NCI-H524 (cell line): ENCODE measurements at regions not wholly inside any gene's neighbourhood (a gene's known extent, or its start where the extent isn't known, plus 50 kb on each side); places are given as distances from the start of the nearest gene placed in this dataset.
"Not testable (repeated sequence)": the region's sequence is repeated elsewhere in the genome, so short reads cannot be mapped to it uniquely, and the experiment has no call there.

Source experiments
- DNase-seq, 2 experiments: peaks; one replicate each; lab custom pipeline; 2025; lab: John Stamatoyannopoulos, UW

- DNase-seq: no peak
Observed at GRCh38 chr2:15751477-15751876, 159.8 kb downstream of the DDX1 start.

- DNase-seq: no peak
Observed at GRCh38 chr2:15752552-15753232, 161.0 kb downstream of the DDX1 start.

DNA sequence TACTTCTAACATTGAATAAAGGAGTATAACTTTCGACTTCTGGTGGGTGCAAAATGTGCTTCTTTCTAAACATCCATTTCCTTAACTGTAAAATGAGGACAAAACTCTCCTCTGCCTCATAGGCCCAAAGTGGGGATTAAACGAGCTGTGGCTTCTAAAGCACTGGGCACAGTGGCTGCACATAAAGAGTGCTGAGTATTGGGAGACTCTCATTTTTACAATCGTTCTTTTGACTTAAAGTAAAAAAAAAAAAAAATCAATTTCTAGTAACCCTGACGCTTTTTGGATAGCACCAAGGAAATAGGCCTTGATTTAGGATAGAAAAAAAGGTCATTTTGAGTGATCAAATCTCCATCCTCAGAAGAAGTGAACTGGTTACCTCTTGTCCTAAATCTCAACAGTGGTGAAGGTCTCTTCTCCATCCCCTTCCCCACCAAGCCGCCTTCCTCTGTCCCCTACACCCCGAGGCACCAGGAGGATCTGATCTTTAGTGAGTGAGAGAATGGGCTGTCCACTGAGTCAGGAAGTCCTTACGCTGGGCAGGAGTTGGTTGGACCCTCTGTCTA lies 161.6 kb downstream of the DDX1 start:
- no peak for DNase-seq

GRCh38 chr2:15753811-15754702 lies 162.4 kb downstream of the DDX1 start:
- no peak for DNase-seq

DNA sequence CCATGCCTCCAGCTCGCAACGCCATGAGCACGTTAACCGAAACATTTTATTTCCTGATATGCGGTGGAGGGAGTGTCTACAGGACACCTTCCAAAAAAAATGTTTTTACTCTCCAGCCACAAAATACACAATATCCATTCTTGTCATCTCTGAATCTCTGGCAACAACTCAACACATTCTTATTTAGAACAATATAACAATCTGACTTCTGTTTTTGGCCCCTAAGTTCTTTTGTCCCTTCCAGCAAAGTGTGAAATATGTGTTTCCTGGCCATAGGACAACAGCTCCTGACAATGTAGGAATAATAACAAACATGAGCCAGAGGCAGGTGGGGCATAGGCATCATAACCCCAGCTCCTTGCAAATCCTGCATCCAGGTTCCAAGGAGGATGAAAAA lies 163.0 kb downstream of the DDX1 start:
- DNase-seq: no peak

GRCh38 chr2:15755528-15755927 lies 163.9 kb downstream of the DDX1 start:
- DNase-seq: no peak

DNA sequence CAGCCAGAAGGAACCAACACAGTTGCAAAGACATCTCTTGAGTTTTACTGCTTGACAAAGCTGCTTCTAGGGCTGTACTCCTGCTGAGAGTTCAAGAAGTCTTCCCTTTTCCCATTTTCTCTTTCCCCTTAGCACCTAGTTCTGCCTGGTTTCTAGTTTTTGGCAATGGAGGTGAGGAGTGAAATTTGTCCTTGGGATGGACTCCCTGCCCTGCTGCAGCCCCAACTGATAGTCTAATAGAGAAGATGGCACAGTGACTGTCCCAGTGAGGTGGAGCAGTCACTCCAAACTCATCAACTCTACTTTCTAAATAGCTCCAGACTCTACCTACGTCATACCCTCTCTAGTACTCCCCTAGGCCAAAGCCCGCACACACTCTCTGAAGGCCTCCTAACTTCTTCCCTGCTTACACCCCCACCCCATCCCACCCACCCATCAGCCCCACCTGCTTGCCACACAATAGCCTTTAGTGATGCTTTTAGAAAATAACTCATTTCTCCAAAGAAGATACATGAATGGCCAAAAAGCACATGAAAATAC lies 164.4 kb downstream of the DDX1 start:
- no peak for DNase-seq

- no peak for DNase-seq
Observed at GRCh38 chr2:15756882-15757819, 165.5 kb downstream of the DDX1 start.

DNA sequence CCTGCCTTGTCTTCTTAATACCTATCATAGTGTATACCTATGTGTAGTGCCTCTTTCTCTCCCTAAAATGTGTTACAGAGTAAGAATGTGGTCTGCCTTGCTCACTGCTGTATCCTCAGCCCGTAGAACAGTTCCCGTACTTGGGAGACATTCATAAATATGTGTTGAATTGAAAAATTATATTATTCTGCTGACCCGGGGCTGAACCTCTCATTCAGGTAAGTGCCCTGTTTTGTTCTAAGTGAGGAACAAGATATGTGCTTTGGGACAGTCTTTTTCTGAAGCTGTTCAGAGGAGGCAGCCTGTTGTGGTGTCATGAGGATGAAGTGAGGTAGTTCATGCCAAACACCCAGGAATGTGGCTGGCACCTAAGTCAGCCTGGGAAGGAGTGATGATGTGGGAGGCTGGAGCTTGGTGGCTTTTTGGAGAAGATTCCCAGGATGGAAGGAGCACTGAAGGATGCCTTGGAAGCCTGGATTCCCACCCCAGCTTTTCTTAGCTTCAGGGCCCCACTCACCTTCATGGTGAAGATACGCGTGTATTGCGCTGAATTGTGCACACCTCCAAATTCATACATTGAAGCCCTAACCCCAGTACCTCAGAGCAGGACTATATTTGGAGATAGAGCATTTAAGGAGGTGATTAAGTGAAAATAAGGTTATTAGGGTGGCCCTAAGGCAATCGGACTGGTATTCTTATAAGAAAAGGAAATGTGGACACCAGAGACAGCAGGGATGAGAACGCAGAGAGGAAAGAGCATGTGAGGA lies 166.3 kb downstream of the DDX1 start:
- DNase-seq: no peak

GRCh38 chr2:15758848-15759247 lies 167.2 kb downstream of the DDX1 start:
- no peak for DNase-seq

DNA sequence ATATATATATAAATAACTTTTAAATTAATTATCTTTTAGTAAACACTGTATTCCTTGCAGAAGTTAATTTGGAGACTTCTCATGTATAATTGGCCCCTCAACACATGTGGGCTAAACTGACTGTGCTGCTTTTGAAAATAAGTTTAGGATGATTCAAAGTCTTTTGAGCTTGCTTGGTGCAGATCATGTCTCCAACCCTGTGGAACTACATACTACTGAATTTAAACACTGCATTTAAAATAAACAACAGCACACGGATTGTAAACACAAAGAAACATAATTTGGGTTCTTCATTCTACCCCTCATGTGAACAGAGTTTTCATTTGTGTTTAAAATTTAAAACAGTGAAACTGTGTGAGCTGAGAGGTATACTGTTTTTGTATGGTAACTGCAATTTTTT lies 167.7 kb downstream of the DDX1 start:
- DNase-seq: no peak

GRCh38 chr2:15759791-15760190 lies 168.1 kb downstream of the DDX1 start:
- DNase-seq: not testable (repeated sequence)

GRCh38 chr2:15760232-15760910 lies 168.7 kb downstream of the DDX1 start:
- DNase-seq: no peak

DNA sequence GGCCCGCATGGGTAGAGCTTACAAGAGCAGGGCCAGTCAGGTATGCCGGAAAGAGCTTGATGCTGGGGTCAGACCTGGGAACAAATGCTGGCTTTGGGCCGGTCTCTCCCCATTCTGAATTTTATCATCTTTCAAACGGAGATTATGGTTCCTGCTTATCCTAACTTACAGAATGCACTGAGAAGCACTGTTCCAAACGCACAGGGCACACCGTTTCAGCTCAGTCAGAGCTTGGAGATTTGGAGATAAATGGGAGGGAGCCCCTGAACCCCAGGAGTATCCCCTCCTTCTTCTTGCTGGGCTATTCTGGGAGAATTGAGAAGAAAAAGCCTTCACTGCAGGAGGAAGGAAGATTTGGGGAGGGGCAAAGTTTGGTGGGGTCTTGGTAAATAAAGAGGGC lies 169.4 kb downstream of the DDX1 start:
- no peak for DNase-seq

GRCh38 chr2:15761910-15762309 lies 170.2 kb downstream of the DDX1 start:
- no peak for DNase-seq

DNA sequence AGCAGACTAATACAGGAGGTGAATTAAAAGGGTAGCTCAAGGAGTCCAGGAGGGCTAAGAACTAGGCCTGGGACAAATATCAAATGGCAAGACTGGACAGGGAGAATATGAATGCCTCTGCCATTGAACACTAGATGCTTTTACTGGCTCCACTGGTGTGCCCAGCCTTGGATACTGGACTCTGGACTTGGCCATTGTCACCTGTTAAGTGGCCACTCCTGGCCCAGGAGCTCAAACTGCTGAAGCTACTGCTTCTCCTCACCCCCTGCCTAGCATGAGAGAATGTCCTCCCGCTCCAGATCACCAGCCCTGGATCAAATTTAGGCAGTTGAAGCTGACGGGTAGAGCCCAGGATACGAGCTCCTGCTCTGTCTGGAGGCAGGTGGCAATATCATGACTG lies 170.8 kb downstream of the DDX1 start:
- no peak for DNase-seq

DNA sequence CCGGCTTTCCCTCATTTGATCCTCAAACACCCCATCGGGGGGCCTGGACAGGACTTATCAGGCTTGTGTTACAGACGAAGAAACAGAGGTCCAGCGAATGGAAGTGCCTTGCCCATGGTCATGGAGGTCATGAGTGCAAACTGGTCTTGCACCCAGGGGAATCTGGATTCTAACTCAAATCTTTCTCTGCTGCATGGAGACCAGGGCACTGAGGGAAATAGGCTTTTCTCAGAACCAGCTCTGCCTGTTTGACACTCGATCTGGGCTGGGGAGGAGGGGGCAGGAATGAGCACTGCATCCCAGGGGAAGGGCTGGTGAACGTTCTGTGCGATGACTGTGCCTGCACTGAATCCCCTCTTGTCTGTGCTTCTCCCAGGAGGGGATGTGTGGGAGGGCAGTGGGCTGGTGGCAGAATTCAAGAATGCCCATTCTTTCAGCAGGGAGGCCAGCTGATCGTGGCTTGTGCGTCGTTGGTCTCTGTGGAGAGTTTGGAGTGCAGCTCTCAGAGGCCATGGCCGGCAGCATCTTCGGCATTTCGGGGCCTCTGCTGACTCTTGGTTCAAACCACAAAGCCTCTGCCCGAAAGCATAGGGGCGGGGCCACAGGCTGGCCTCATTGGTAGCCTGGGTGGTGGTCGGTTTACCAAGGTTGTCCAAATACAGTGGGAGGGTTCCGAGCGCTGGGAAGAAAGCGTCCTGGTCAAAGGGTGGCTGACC lies 171.6 kb downstream of the DDX1 start:
- no peak for DNase-seq

GRCh38 chr2:15763822-15764682 lies 172.4 kb downstream of the DDX1 start:
- DNase-seq: no peak

DNA sequence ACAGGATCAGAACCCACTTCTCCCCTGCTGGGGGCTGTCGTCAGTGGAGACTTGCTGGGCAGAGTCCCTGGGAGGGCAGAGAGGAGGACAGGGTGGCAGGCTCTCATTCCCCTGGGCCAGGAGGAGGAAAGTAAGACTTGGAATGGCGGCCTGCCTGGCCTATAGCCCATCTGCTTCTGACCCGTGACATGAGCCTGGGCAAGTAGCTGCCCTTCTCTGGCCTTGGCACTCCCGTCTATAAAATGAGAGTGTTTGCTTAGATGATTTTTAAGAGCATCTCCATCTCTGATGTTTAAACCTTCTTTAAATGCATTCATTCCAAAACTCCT lies 173.0 kb downstream of the DDX1 start:
- no peak for DNase-seq
